Activated T-cell treated with anti-CD3 and anti-CD28 coated beads for 24 hours (primary cell): ENCODE measurements at regions not wholly inside any gene's neighbourhood (a gene's known extent, or its start where the extent isn't known, plus 50 kb on each side); places are given as distances from the start of the nearest gene placed in this dataset.

Experiments
- DNase-seq: peaks from one replicate; pipeline ENCODE4 v3.0.0-alpha.2; 2020; ENCODE audit warnings: low read depth

DNA sequence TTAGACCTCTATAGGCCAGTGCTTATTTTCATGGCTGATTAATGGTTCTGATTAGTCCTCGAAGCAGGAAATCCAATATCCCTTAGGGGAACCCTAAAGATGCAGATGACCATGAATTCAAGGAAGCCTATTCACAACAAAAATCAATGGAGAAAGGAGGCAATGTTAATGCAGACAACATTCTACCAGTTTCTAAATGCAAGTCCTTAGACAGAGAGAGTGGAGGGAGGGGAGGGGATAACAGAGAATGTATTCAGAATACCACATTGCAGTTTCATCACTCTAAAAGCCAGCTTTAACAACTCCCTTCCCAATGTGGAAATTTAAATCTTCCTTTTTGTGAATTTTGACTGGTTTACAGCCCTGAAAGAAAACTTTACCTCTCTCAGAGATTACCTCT is 87.1 kb upstream of the POU3F2 start:
- DNase-seq: no peak

DNA sequence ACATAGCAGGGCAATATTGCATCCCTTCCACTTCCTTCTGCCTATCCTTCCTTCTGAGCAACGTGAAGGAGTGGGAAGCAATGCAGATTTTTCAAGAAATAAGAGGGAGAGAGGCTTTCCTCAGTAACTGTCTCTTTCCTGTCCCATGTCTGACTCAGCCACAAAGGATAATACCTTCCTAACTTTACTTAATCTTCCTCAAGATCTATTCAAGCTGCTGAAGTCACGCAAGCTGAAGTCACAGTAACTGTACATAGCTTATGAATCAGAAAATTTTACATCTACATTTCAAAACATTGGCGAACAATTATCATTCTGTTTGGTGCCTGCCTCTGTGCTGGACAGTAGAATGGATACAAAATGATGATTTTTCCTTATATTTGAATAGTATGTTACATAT is 86.4 kb upstream of the POU3F2 start:
- DNase-seq: no peak

DNA sequence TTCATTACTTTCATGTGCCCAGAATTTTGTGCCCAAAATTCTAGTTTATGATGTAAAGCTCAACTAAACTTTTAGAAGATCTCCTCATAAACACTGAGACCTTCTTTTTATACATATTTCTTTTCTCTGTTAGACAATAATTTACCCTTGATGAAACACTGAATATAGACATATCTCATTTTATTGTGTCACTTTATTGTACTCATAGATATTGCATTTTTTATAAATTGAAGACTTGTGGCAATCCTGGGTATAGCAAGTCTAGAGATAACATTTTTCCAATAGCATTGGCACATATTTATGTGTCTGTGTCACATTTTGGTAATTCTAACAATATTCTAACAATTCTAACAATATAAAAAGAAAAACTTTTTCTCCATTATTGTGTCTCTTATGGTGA is 74.9 kb upstream of the POU3F2 start:
- DNase-seq: no peak

DNA sequence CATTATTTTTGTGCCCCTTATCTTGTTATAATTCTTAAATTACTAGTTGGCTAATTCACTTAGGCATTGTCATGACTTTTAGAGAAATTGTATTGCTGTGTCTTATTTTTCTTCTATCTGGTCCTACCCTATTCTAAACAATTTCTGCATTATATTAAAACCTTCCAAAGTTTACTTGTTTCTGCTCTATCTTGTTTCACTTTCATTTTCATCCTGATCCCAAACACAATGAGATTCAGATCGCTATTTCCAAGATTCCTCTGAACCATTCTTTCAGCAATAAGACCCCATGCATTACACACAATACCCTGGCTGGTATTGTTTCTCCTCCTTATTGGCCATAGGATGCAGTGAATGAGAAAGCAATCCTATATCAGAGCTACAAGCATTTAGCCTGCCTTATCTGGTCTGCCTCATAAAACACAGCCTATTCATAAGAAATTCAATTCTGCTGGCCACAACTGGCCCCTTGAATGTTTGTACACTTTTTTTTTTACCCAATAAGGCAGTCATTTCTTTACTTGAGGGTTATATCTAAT is 69.9 kb upstream of the POU3F2 start:
- DNase-seq: no peak

DNA sequence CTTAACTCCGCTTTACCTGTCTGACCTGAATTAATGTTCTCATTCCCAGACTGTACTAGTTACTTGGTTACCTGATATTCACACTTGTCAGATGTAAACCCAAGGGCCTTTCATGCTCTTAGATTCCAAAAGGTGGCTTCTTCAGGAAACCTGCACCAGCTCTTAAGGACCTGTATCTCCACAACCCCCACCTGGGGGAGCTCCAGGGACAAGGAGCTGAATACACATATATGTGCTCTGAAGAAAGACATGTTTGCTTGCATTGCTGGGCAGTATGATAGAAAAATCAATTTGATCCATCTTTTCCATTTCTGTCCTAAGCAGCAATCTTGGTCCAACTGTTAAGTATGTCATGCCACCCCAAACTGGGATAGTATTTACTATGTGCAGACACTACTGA is 64.8 kb upstream of the POU3F2 start:
- no peak for DNase-seq

DNA sequence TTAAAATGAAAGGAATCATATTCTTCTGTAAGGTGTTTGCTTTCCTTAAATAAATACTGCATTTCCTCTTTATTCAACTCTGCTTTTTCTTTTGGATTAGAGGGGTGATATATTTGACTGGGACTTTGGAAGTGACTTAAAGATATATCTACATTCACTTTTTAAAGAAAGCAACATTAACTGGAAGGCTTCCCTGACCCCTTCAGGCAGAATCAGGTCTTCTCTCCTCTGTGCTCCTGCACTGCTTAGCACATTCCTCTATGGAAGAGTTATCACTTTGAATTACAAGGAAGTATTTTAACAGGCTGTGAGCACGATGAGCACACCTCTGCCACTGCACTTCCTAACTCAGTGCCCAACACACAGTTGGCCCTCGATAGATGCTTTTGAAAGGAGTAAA is 59.2 kb upstream of the POU3F2 start:
- no peak for DNase-seq

DNA sequence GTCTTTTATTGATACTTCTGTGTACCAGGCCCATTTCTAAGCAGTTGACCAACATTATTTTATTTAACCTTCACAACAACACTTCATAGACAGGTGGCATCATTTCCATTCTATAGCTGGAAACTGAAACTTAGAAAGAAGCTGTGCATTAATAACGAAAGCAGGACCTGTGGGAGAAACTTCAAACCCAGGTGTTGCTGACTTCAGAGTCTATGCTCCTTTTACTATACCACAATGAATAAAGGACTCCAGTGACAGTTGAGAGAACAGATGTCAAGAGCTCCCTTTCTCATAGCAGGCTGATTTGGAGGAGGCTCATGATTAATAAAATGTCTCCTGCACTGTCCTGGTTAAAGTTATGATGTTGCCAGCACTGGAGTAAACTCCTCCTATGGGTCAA is 56.6 kb upstream of the POU3F2 start:
- no peak for DNase-seq

DNA sequence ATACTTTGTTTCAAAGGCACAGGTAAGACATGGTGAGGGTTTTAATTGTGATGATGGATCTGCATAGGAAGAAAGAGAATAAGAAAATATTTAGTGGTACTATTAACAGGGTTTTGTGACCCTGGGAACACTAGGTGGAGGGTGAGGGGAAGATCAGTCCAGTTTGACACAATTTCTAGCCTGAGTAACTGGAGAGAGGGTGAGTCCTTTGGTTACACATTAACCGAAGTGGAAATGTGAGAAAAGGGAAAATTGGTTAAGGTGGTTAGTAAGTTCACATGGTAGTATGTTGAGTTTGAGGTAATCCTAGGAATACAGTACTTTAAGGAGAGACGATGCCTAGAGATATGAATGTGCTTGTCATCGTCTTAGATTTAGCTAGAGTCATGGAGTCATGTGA is 54.8 kb upstream of the POU3F2 start:
- no peak for DNase-seq

DNA sequence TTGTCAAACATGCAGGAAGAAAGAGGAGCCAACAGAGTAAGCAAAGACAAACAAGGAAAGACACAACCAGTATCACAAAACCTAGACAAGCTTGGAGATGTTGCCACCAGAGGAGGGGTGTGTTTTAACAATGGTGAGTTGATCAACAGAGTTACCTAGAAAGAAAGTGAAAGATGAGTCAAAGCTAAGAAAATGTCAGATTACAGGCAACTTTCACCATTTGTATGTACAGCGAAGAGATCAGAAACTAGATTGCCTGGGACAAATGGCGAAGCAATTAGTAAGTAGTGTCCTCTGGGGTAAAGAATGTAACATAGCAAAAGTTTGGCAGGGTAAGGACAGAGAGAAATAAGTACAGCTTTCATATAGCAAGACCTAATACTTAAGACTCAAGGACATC is 51.6 kb upstream of the POU3F2 start:
- no peak for DNase-seq

DNA sequence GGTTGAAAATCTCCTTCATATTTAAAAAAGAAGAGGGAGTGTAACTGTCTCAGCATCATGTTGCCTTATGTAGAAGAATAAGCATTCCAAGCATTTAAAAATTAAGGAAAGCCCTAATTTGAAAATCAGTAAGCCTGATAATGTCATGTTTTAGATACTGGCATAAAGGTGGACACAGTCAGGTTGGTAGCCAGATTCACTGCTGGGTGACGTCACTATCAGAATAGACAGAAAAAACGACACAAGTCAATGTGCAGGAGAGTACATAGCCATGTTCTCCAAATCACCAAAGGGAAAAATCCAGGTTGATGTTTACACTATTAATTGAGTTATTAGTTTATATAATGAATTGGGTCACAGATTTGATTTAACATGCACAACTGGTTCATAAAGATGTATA is 50.8 kb upstream of the POU3F2 start:
- no peak for DNase-seq
